ENCODE measurements at regions not wholly inside any gene's neighbourhood (a gene's known extent, or its start where the extent isn't known, plus 50 kb on each side); places are given as distances from the start of the nearest gene placed in this dataset.

DNA sequence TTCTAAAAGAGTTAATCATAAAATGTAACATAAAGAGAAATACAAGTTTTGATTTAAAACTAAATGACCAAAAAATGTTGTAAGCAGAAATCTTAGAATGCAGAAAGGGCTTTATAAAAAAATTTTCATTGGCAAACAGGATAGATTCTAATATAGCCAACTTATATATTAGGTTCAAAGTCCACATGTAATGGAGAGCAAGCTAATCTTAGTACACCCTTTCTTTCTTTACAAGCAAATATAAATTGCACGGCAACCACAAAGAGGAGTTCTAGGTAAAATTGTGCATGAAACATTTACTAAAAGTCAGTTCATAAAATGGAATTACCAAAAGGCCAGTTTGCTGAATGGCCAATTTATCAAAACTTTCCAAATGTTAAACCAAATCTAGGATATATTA lies 130.6 kb downstream of the NOL4 start:
- POLR2A ChIA-PET: no interaction called here
- Histone ChIP-seq H3K4me1 (ENCODE audit: control insufficient read depth, insufficient read depth, low read length) (no peaks in the 10 kb centered on the region), H3K9me3 (ENCODE audit: control insufficient read depth, insufficient read depth, low read depth, low read length) (no peaks in the 10 kb centered on the region), H3K4me3 (ENCODE audit: low read depth, low read length) (no peak overlapping the region), H3K27ac (ENCODE audit: extremely low read depth, low read depth, low read length) (no peak overlapping the region), H3K36me3 (ENCODE audit: control insufficient read depth in 2 of 2, insufficient read depth in 1 of 2, low read length in 2 of 2) (no peaks in the 10 kb centered on the region)
- CTCF ChIA-PET: interaction anchor here (1.0 kb wide), 1 partner anchor 17 kb away, joined by 3 read pairs; no protein-coding TSS in a partner anchor
- TF ChIP-seq ZFHX2 (tag by site-specific recombination; conservative IDR thresholded peaks at IDR 0.05): no peak
- TF ChIP-seq ZNF354C (tag by site-specific recombination; IDR thresholded peaks at IDR 0.05; ENCODE audit: borderline replicate concordance, low read depth): no peak
- no peak for TF ChIP-seq ZFP37 (tag by site-specific recombination; IDR thresholded peaks at IDR 0.05)
- TF ChIP-seq ZBTB48 (tag by site-specific recombination; IDR thresholded peaks at IDR 0.05): no peak
- no peak for TF ChIP-seq PRDM10 (tag by site-specific recombination; IDR thresholded peaks at IDR 0.05)
- TF ChIP-seq ZNF600 (tag by site-specific recombination; IDR thresholded peaks at IDR 0.05): no peak
- TF ChIP-seq ZNF514 (tag by site-specific recombination; IDR thresholded peaks at IDR 0.05): no peak
- no peak for TF ChIP-seq ZNF776 (tag by site-specific recombination; IDR thresholded peaks at IDR 0.05; ENCODE audit: borderline replicate concordance)

DNA sequence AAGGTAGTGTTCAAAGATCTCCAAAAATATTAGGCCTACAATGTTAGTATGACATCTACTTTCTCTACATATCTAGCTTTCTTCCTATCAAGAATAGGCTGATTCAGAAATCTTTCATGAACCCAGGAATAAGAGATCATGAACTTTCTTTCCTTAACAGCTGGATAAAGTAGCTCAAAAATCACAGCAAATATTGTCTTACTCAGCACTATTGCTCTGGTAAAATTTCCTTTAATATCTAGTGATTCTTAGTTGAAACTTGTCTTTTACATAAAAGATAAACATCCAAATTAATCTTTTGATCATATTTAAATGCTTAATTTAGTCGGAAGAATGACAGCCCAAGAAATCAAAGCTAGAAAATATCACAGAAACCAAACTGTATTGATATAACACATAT lies 131.9 kb downstream of the NOL4 start:
- Histone ChIP-seq H3K4me1 (ENCODE audit: control insufficient read depth, insufficient read depth, low read length) (no peaks in the 10 kb centered on the region), H3K9me3 (ENCODE audit: control insufficient read depth, insufficient read depth, low read depth, low read length) (no peaks in the 10 kb centered on the region), H3K36me3 (ENCODE audit: control insufficient read depth in 2 of 2, insufficient read depth in 1 of 2, low read length in 2 of 2) (no peaks in the 10 kb centered on the region), H3K4me3 (ENCODE audit: low read depth, low read length) (no peak overlapping the region), H3K27ac (ENCODE audit: extremely low read depth, low read depth, low read length) (no peak overlapping the region)
- CTCF ChIA-PET: no interaction called here
- POLR2A ChIA-PET: no interaction called here
- TF ChIP-seq ZNF677 (tag by site-specific recombination; IDR thresholded peaks at IDR 0.05) (no peak), ZNF777 (tag by site-specific recombination; IDR thresholded peaks at IDR 0.05; ENCODE audit: borderline replicate concordance) (no peak), ZBTB17 (tag by site-specific recombination; IDR thresholded peaks at IDR 0.05) (no peak), MZF1 (tag by site-specific recombination; IDR thresholded peaks at IDR 0.05; ENCODE audit: borderline replicate concordance) (no peak), ZNF274 (IDR thresholded peaks at IDR 0.05; ENCODE audit: low read length) (no peak), ZNF274 (tag by site-specific recombination; IDR thresholded peaks at IDR 0.05; ENCODE audit: borderline replicate concordance) (no peak), ZNF555 (tag by site-specific recombination; conservative IDR thresholded peaks at IDR 0.05) (no peak), HOXC10 (CRISPR knock-in tag; IDR thresholded peaks at IDR 0.05) (no peak), ZNF354C (tag by site-specific recombination; IDR thresholded peaks at IDR 0.05; ENCODE audit: borderline replicate concordance, low read depth) (no peak), YY2 (tag by site-specific recombination; IDR thresholded peaks at IDR 0.05) (no peak), ZSCAN30 (tag by site-specific recombination; IDR thresholded peaks at IDR 0.05) (no peak), ZNF747 (tag by site-specific recombination; IDR thresholded peaks at IDR 0.05) (no peak), SCRT2 (tag by site-specific recombination; IDR thresholded peaks at IDR 0.05) (no peak), GFI1B (tag by site-specific recombination; IDR thresholded peaks at IDR 0.05) (no peak)
- TF ChIP-seq, protein P1, sequence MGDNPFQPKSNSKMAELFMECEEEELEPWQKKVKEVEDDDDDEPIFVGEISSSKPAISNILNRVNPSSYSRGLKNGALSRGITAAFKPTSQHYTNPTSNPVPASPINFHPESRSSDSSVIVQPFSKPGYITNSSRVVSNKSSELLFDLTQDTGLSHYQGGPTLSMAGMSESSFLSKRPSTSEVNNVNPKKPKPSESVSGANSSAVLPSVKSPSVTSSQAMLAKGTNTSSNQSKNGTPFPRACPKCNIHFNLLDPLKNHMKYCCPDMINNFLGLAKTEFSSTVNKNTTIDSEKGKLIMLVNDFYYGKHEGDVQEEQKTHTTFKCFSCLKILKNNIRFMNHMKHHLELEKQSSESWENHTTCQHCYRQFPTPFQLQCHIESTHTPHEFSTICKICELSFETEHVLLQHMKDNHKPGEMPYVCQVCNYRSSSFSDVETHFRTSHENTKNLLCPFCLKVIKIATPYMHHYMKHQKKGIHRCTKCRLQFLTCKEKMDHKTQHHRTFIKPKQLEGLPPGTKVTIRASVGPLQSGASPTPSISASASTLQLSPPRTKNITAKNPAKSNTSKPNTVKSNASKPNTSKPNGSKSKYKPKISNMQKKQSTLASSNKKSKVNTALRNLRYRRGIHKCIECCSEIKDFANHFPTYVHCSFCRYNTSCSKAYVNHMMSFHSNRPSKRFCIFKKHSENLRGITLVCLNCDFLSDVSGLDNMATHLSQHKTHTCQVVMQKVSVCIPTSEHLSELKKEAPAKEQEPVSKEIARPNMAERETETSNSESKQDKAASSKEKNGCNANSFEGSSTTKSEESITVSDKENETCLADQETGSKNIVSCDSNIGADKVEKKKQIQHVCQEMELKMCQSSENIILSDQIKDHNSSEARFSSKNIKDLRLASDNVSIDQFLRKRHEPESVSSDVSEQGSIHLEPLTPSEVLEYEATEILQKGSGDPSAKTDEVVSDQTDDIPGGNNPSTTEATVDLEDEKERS (tag by site-specific recombination; IDR thresholded peaks at IDR 0.05): no peak

Measured in HEK293 (cell line).